ENCODE measurements at regions not wholly inside any gene's neighbourhood (a gene's known extent, or its start where the extent isn't known, plus 50 kb on each side); places are given as distances from the start of the nearest gene placed in this dataset.
"Not testable (repeated sequence)": the region's sequence is repeated elsewhere in the genome, so short reads cannot be mapped to it uniquely, and the experiment has no call there.

- peak; percentile 86 for DNase-seq
These were observed 79.6 kb upstream of the LAPTM4A start for GRCh38 chr2:20130821-20131645.

DNA sequence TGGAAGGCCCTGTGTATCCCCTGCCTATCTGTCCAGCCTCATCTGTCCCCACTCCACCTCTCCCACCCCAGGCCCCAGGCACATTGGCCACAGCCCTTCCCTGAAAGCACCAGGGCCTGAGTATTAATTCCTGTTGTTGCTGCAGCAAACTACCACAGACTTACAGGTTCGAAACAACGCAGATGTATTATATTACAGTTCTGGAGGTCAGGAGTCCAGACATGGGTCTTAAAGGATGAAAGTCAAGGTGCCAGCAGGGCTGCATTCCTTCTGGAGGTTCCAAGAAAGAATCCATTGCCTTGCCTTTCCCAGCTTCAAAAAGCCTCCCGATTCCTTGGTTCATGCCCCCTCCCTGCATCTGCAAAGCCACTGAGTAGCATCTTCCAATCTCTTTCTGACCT, 78.7 kb upstream of the LAPTM4A start:
- no peak for DNase-seq

GRCh38 chr2:20129331-20130159, 78.1 kb upstream of the LAPTM4A start:
- no peak for DNase-seq

DNA sequence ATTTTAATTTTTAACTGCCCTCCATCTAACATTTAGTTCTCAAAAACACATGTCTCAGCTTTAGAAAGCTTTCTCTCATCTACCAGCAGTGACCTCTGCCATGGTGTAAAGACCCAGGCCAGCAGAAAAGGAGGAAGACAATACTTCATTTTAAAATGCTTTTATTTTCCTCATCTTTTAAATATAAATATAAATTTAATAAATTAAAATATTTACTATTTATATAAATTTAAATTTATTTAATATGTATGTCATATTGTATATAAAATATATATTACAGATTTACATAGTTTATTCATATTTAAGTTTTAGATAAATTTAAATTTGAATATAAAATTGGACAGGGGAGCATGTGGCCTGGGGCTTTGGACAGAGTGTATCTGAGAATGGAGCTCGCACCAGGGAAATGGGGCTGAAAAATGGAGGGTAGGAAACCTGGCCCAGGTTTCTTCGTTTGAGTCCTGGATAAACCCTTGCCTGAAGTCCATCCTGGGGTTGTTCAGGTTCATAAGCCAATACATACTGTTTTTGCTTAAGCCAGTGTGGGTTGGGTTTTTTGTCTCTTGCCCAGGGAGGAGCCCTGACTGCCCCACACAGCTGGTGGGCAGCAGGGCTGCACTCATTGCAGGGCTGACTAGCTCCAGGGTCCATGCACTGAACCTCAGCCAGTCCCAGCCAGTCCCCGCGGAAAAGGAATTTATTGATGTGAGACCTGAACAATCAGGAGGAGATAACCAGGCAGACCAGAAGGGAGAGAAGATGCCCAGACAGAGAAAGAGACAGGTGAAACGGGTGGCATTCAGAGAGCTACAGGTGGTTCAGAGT, 77.3 kb upstream of the LAPTM4A start:
- no peak for DNase-seq

- DNase-seq, result no peak
These were observed 75.0 kb upstream of the LAPTM4A start for GRCh38 chr2:20126469-20126868.

DNA sequence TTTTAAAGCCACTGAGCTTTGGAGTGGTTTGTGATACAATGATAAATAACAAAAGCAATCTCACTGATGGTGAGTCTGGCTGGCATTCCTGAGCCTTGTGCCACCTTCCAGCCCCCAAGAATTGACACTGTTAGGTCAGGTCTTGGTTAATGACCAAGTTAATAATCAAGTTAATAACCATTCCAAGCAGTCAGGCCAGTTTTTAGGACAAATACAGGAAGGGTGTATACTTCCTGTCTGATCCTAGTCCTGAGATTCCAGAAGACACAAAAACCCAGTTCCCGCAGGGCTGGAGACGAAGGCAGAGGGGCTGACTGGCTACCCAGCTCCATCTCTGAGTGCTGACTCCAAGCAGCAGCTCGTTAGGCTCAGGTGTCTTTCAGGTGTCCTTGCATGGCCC, 74.6 kb upstream of the LAPTM4A start:
- DNase-seq, result no peak

GRCh38 chr2:20125616-20126015, 74.2 kb upstream of the LAPTM4A start:
- DNase-seq, result peak; percentile 64

DNA sequence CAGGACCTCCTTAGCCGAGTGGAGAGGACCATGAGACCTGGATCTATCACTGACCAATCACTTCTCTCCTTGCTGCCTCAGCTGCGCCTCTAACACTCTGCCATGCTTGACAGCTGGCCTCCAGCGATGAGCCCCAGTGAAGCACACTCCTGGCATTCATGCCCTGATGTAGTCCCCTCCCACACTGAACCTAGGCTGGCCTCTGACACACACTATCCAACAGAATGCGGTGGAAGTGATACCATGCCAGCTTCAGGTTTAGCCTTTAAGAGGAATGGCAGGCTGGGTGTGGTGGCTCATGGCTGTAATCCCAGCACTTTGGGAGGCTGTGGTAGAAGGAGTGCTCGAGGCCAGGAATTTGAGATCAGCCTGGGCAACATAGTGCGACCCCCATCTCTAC, 73.7 kb upstream of the LAPTM4A start:
- DNase-seq, result no peak

DNA sequence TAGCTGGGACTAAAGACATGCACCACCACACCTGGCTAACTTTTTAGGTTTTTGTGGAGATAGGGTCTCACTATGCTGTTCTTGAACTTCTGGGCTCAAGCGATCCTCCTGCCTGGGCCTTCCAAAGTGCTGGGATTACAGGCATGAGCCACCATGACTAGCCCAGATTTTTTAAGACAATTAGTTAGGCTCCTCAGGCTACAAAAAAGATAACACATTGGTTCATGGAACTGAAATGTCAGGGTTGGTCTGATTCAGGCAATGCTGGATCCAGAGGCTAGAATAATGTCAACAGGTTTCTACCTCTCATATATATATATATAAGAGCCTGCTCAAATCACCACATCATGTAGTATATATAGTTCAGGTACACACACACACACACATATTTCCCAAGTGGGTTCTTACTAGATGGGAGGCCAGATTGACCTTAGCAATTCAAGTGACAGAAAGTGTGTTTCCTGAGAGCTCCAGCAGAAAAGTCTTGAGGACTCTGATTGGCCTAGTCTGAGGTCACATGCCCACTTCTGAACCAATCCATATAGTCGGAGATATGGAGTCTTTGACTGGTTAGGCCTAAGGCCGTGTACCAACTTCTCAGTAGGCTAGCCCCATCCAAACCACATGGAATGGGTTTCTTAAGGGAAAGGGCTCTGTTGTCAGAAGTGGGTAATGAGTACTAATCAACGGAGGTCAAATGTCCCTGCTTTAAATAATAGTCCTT, 72.6 kb upstream of the LAPTM4A start:
- no peak for DNase-seq

- no peak for DNase-seq
These were observed 71.4 kb upstream of the LAPTM4A start for GRCh38 chr2:20122864-20123263.

GRCh38 chr2:20120569-20121416, 69.4 kb upstream of the LAPTM4A start:
- no peak for DNase-seq

DNA sequence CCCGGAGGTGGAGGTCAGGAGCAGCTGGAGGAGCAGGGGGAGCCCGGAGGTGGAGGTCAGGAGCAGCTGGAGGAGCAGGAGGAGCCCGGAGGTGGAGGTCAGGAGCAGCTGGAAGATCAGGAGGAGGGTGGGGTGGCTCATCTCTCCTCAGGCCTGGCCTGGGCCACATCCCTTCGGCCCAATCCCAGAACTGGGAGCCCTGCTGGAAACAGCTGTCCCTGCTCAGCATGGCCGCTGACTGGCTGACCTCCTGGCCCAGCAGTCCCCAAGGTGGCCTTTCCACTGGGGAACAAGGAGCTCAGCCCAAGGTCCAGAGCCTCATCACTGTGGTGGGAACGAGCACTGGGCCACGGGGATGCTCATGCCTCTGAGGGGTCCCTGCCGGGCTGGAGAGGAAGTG, 66.6 kb upstream of the LAPTM4A start:
- no peak for DNase-seq

DNA sequence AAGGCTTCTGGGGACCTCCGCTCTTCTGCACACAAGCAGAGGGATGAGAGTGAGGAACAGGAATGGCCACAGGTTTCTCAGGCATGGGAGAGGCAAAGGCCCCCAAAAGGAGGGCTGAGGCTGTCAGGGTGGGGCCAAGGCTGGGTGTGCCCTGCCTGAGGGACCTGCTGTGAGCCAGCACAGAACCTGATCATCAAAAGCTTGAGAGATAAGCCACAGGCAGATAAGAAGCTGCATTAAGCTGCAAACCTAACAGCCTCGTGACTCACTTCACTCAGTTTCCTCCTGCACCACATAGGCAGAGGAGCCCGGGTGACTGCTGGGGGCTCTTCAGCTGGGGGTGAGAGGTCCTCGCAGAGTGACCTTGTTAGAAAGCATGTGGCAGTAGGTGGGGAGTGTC, 64.5 kb upstream of the LAPTM4A start:
- no peak for DNase-seq

- DNase-seq, result no peak
These were observed 63.9 kb upstream of the LAPTM4A start for GRCh38 chr2:20115374-20115773.

GRCh38 chr2:20113986-20114938, 62.8 kb upstream of the LAPTM4A start:
- DNase-seq, result no peak

DNA sequence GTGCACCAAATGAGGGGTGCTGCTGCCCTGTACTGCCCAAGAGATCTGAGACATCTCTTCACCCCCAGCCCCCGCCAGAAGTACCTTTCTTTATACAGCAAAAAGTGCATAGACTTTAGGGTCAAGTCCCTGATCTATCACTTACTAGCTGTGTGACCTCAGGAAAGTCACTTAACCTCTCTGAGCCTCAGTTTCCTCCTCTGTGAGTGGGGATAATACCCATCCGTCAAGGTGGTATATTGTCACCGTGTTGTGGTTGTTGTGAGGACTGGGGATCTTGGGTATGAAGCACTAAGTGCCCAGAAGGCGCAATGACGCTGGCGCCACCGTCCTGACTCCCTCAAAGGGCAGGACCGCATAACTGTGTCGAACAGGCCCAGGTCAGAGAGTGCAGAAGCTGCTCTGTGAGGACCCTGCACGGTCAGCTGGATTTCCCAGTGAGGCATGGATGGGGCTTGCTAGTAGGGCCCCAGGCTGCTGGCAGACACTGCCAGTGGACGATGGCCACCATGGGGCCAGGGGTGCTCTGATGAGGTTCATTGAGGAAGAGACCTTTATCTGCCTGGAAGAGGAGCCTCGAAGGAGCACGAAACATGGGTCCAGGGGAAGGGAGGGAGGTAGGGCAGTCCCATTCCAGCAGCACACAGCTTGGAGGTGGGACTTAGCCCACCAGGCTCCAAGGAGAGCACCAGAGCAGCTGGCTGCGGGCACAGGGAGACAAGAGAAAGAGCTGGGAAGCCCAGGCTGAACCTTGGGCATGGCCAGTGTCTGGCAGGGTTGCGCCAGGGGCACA, 61.8 kb upstream of the LAPTM4A start:
- no peak for DNase-seq

DNA sequence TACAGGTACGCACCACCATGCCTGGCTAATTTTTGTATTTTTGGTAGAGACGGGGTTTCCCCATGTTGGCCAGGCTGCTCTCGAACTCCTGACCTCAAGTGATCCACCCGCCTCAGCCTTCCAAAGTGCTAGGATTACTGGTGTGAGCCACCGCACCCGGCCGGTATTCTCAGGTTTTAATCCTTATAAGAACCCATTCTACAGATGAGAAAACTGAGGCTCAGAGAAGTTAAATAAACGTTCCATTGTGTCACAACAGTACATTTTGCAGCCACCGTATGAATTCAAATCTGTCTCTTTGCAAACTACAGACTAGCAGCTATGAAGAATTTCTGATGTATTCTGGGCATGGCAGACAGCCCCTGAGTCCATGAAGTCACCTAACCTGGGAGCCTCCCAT, 60.9 kb upstream of the LAPTM4A start:
- DNase-seq, result not testable (repeated sequence)

- no peak for DNase-seq
These were observed 60.1 kb upstream of the LAPTM4A start for GRCh38 chr2:20111311-20112131.

Measured in fibroblast of skin of back (primary cell).